ENCODE measurements at regions not wholly inside any gene's neighbourhood (a gene's known extent, or its start where the extent isn't known, plus 50 kb on each side); places are given as distances from the start of the nearest gene placed in this dataset.

GRCh38 chr5:2502970-2503594, 248.4 kb downstream of the IRX2 start:
- DNase-seq = no peak
- no peaks in the 10 kb centered on the region for H3K9me3 Mint-ChIP-seq
- H3K36me3 Mint-ChIP-seq = no peaks in the 10 kb centered on the region
- H3K4me1 Mint-ChIP-seq = no peaks in the 10 kb centered on the region
- H3K27ac Mint-ChIP-seq = no peak overlapping the region
- no peaks in the 10 kb centered on the region for H3K27me3 Mint-ChIP-seq
- no peak overlapping the region for H3K4me3 Mint-ChIP-seq

GRCh38 chr5:2499917-2500316, 251.6 kb downstream of the IRX2 start:
- Mint-ChIP-seq H3K27me3 (no peaks in the 10 kb centered on the region), H3K4me3 (no peak overlapping the region), H3K36me3 (no peaks in the 10 kb centered on the region), H3K27ac (no peak overlapping the region), H3K4me1 (no peaks in the 10 kb centered on the region), H3K9me3 (no peaks in the 10 kb centered on the region)
- DNase-seq = no peak

- Mint-ChIP-seq H3K27me3 (no peaks in the 10 kb centered on the region), H3K4me1 (no peaks in the 10 kb centered on the region), H3K4me3 (no peak overlapping the region), H3K27ac (no peak overlapping the region), H3K36me3 (no peaks in the 10 kb centered on the region), H3K9me3 (no peaks in the 10 kb centered on the region)
- DNase-seq = no peak
These were observed 254.6 kb downstream of the IRX2 start for GRCh38 chr5:2496891-2497290.

- DNase-seq = no peak
- Mint-ChIP-seq H3K36me3 (no peaks in the 10 kb centered on the region), H3K4me1 (no peaks in the 10 kb centered on the region), H3K27me3 (no peaks in the 10 kb centered on the region), H3K9me3 (no peaks in the 10 kb centered on the region), H3K4me3 (no peak overlapping the region), H3K27ac (no peak overlapping the region)
These were observed 255.4 kb downstream of the IRX2 start for GRCh38 chr5:2496126-2496525.

- Mint-ChIP-seq H3K9me3 (no peaks in the 10 kb centered on the region), H3K27me3 (no peaks in the 10 kb centered on the region), H3K27ac (no peak overlapping the region), H3K4me1 (no peaks in the 10 kb centered on the region), H3K36me3 (no peaks in the 10 kb centered on the region), H3K4me3 (no peak overlapping the region)
- DNase-seq = no peak
These were observed 258.1 kb downstream of the IRX2 start for GRCh38 chr5:2493356-2493755.

- H3K4me1 Mint-ChIP-seq = no peaks in the 10 kb centered on the region
- H3K27ac Mint-ChIP-seq = no peak overlapping the region
- no peaks in the 10 kb centered on the region for H3K9me3 Mint-ChIP-seq
- DNase-seq = no peak
- H3K27me3 Mint-ChIP-seq = no peaks in the 10 kb centered on the region
- no peak overlapping the region for H3K4me3 Mint-ChIP-seq
- H3K36me3 Mint-ChIP-seq = no peaks in the 10 kb centered on the region
These were observed 259.0 kb downstream of the IRX2 start for GRCh38 chr5:2492476-2492875.

GRCh38 chr5:2491846-2492245, 259.6 kb downstream of the IRX2 start:
- Mint-ChIP-seq H3K27ac (no peak overlapping the region), H3K4me1 (no peaks in the 10 kb centered on the region), H3K27me3 (no peaks in the 10 kb centered on the region)

GRCh38 chr5:2489306-2489705, 262.2 kb downstream of the IRX2 start:
- no peak for DNase-seq
- Mint-ChIP-seq H3K27me3 (peaks cover 2% of the 10 kb centered on the region), H3K4me3 (no peak overlapping the region), H3K4me1 (no peaks in the 10 kb centered on the region), H3K27ac (no peak overlapping the region), H3K9me3 (peaks cover 1% of the 10 kb centered on the region), H3K36me3 (no peaks in the 10 kb centered on the region)

More at GRCh38 chr5:2491846-2492245, 259.6 kb downstream of the IRX2 start:
- DNase-seq = no peak
- Mint-ChIP-seq H3K36me3 (no peaks in the 10 kb centered on the region), H3K9me3 (no peaks in the 10 kb centered on the region), H3K4me3 (no peak overlapping the region)

GRCh38 chr5:2488593-2488992, 262.9 kb downstream of the IRX2 start:
- peaks cover 3% of the 10 kb centered on the region for H3K27me3 Mint-ChIP-seq
- no peaks in the 10 kb centered on the region for H3K4me1 Mint-ChIP-seq
- H3K9me3 Mint-ChIP-seq = peaks cover 2% of the 10 kb centered on the region
- DNase-seq = no peak
- H3K27ac Mint-ChIP-seq = no peak overlapping the region
- H3K4me3 Mint-ChIP-seq = no peak overlapping the region
- no peaks in the 10 kb centered on the region for H3K36me3 Mint-ChIP-seq

GRCh38 chr5:2487152-2487763, 264.2 kb downstream of the IRX2 start:
- Mint-ChIP-seq H3K9me3 (peaks cover 8% of the 10 kb centered on the region), H3K4me3 (no peak overlapping the region), H3K27ac (no peak overlapping the region), H3K36me3 (no peaks in the 10 kb centered on the region), H3K4me1 (no peaks in the 10 kb centered on the region), H3K27me3 (peaks cover 3% of the 10 kb centered on the region)
- DNase-seq = no peak

GRCh38 chr5:2486373-2486772, 265.1 kb downstream of the IRX2 start:
- Mint-ChIP-seq H3K27ac (no peak overlapping the region), H3K27me3 (peaks cover 3% of the 10 kb centered on the region), H3K9me3 (peaks cover 16% of the 10 kb centered on the region), H3K36me3 (no peaks in the 10 kb centered on the region), H3K4me1 (no peaks in the 10 kb centered on the region), H3K4me3 (no peak overlapping the region)
- no peak for DNase-seq

- no peak for DNase-seq
- no peaks in the 10 kb centered on the region for H3K36me3 Mint-ChIP-seq
- H3K27ac Mint-ChIP-seq = no peak overlapping the region
- H3K4me1 Mint-ChIP-seq = no peaks in the 10 kb centered on the region
- H3K27me3 Mint-ChIP-seq = peaks cover 6% of the 10 kb centered on the region
- H3K4me3 Mint-ChIP-seq = no peak overlapping the region
- H3K9me3 Mint-ChIP-seq = peaks cover 19% of the 10 kb centered on the region
These were observed 268.7 kb downstream of the IRX2 start for GRCh38 chr5:2482778-2483177.

GRCh38 chr5:2480871-2481270, 270.6 kb downstream of the IRX2 start:
- Mint-ChIP-seq H3K9me3 (peaks cover 19% of the 10 kb centered on the region), H3K27ac (no peak overlapping the region), H3K27me3 (peaks cover 6% of the 10 kb centered on the region), H3K36me3 (no peaks in the 10 kb centered on the region), H3K4me3 (no peak overlapping the region), H3K4me1 (no peaks in the 10 kb centered on the region)
- no peak for DNase-seq

GRCh38 chr5:2475902-2476301, 275.6 kb downstream of the IRX2 start:
- no peaks in the 10 kb centered on the region for H3K4me1 Mint-ChIP-seq
- peaks cover 3% of the 10 kb centered on the region for H3K27me3 Mint-ChIP-seq
- no peaks in the 10 kb centered on the region for H3K36me3 Mint-ChIP-seq
- no peak overlapping the region for H3K4me3 Mint-ChIP-seq
- H3K9me3 Mint-ChIP-seq = peaks cover 2% of the 10 kb centered on the region
- H3K27ac Mint-ChIP-seq = no peak overlapping the region
- DNase-seq = no peak

GRCh38 chr5:2472670-2473069, 278.8 kb downstream of the IRX2 start:
- no peaks in the 10 kb centered on the region for H3K36me3 Mint-ChIP-seq
- no peak for DNase-seq
- no peak overlapping the region for H3K4me3 Mint-ChIP-seq
- no peaks in the 10 kb centered on the region for H3K4me1 Mint-ChIP-seq
- peaks cover 5% of the 10 kb centered on the region for H3K27me3 Mint-ChIP-seq
- no peak overlapping the region for H3K27ac Mint-ChIP-seq
- H3K9me3 Mint-ChIP-seq = no peaks in the 10 kb centered on the region

- H3K27ac Mint-ChIP-seq = no peak overlapping the region
These were observed 280.2 kb downstream of the IRX2 start for GRCh38 chr5:2471152-2471879.

More at GRCh38 chr5:2471152-2471879, 280.2 kb downstream of the IRX2 start:
- Mint-ChIP-seq H3K36me3 (no peaks in the 10 kb centered on the region), H3K9me3 (no peaks in the 10 kb centered on the region), H3K27me3 (peaks cover 5% of the 10 kb centered on the region), H3K4me1 (no peaks in the 10 kb centered on the region), H3K4me3 (no peak overlapping the region)
- no peak for DNase-seq

Measured in activated naive CD8-positive, alpha-beta T cell treated with anti-CD3 and anti-CD28 coated beads for 36 hours (primary cell).